ENCODE measurements at regions not wholly inside any gene's neighbourhood (a gene's known extent, or its start where the extent isn't known, plus 50 kb on each side); places are given as distances from the start of the nearest gene placed in this dataset.

GRCh38 chr2:153221506-153221905, 257.1 kb downstream of the RPRM start (continued):
- TF ChIP-seq GATA2 (CRISPR knock-in tag; IDR thresholded peaks at IDR 0.05) (no peak), SIN3A (IDR thresholded peaks at IDR 0.05; ENCODE audit: borderline replicate concordance, low read depth, low read length) (no peak)

GRCh38 chr2:153221087-153221486, 257.5 kb downstream of the RPRM start:
- H3F3A ChIP-seq (replicated peaks; ENCODE audit: insufficient read depth) = no peaks in the 10 kb centered on the region
- TF ChIP-seq USF1 (IDR thresholded peaks at IDR 0.05; ENCODE audit: borderline replicate concordance, low read depth) (no peak), POLR2AphosphoS5 (IDR thresholded peaks at IDR 0.05; ENCODE audit: low read depth, low read length) (no peak), MEF2A (IDR thresholded peaks at IDR 0.05; ENCODE audit: borderline replicate concordance, low read depth) (no peak), RFX5 (IDR thresholded peaks at IDR 0.05; ENCODE audit: low read length) (no peak), TAF1 (IDR thresholded peaks at IDR 0.05; ENCODE audit: borderline replicate concordance, low read depth, low read length) (no peak), MXI1 (IDR thresholded peaks at IDR 0.05; ENCODE audit: low read depth, low read length) (no peak), SIN3A (IDR thresholded peaks at IDR 0.05; ENCODE audit: borderline replicate concordance, low read depth, low read length) (no peak), IRF3 (IDR thresholded peaks at IDR 0.05; ENCODE audit: low read depth, low read length) (no peak), GABPA (IDR thresholded peaks at IDR 0.05; ENCODE audit: low read depth) (no peak), ZBTB33 (IDR thresholded peaks at IDR 0.05; ENCODE audit: borderline replicate concordance, low read depth) (no peak), FOSL2 (IDR thresholded peaks at IDR 0.05; ENCODE audit: borderline replicate concordance, low read depth) (no peak), GATA2 (CRISPR knock-in tag; IDR thresholded peaks at IDR 0.05) (no peak), CTCF (IDR thresholded peaks at IDR 0.05) (no peak), TEAD4 (IDR thresholded peaks at IDR 0.05; ENCODE audit: borderline replicate concordance, insufficient read depth) (no peak), FOXJ3 (CRISPR knock-in tag; IDR thresholded peaks at IDR 0.05) (no peak), TCF12 (IDR thresholded peaks at IDR 0.05) (no peak)
- H3K4me1 ChIP-seq (ENCODE audit: control insufficient read depth in 1 of 2, insufficient read depth in 2 of 2, low read depth in 1 of 2, low read length in 1 of 2) = peaks cover 0 to 3% of the 10 kb centered on the region in 2 experiments; a peak in 1 of 4 replicates
- no peak overlapping the region for H3K27ac ChIP-seq (ENCODE audit: low read depth in 2 of 2, low read length in 1 of 2)
- H3K36me3 ChIP-seq (replicated peaks in 1 of 2; ENCODE audit: control insufficient read depth in 1 of 2, insufficient read depth in 2 of 2, low read length in 1 of 2) = no peaks in the 10 kb centered on the region
- H3K27me3 ChIP-seq (ENCODE audit: insufficient read depth) = no peaks in the 10 kb centered on the region
- H4K20me1 ChIP-seq (ENCODE audit: insufficient read depth) = no peaks in the 10 kb centered on the region
- H3K9me2 ChIP-seq = no peaks in the 10 kb centered on the region
- no peak overlapping the region for H3K4me3 ChIP-seq (ENCODE audit: low read depth in 2 of 2, low read length in 1 of 2)
- no peaks in the 10 kb centered on the region for H3K9me3 ChIP-seq
- DNase-seq = no peak
- CTCF ChIA-PET = no interaction called here
- H2AFZ ChIP-seq (ENCODE audit: low read depth) = no peak overlapping the region
- H3K4me2 ChIP-seq = no peak overlapping the region
- no peak overlapping the region for H3K9ac ChIP-seq
- POLR2A ChIA-PET = no interaction called here
- WGBS (ENCODE audit: low lambda C conversion rate) = 57% methylated on average over 9 of the region's 9 CpGs
- H3K79me2 ChIP-seq (ENCODE audit: insufficient read depth) = no peaks in the 10 kb centered on the region
